Stimulated activated CD4-positive, alpha-beta T cell treated with anti-CD3 and anti-CD28 coated beads, Interleukin-1b, Interleukin-23, amount 100 ng/mL, for 4 hours (primary cell): ENCODE measurements at regions not wholly inside any gene's neighbourhood (a gene's known extent, or its start where the extent isn't known, plus 50 kb on each side); places are given as distances from the start of the nearest gene placed in this dataset.
"Not testable (repeated sequence)": the region's sequence is repeated elsewhere in the genome, so short reads cannot be mapped to it uniquely, and the experiment has no call there.

Experiments used
- DNase-seq, 2 donors: peaks; one replicate each; pipeline ENCODE4 v3.0.0-alpha.2; 2020; ENCODE audit warnings: low read depth in 2 of 2

DNA sequence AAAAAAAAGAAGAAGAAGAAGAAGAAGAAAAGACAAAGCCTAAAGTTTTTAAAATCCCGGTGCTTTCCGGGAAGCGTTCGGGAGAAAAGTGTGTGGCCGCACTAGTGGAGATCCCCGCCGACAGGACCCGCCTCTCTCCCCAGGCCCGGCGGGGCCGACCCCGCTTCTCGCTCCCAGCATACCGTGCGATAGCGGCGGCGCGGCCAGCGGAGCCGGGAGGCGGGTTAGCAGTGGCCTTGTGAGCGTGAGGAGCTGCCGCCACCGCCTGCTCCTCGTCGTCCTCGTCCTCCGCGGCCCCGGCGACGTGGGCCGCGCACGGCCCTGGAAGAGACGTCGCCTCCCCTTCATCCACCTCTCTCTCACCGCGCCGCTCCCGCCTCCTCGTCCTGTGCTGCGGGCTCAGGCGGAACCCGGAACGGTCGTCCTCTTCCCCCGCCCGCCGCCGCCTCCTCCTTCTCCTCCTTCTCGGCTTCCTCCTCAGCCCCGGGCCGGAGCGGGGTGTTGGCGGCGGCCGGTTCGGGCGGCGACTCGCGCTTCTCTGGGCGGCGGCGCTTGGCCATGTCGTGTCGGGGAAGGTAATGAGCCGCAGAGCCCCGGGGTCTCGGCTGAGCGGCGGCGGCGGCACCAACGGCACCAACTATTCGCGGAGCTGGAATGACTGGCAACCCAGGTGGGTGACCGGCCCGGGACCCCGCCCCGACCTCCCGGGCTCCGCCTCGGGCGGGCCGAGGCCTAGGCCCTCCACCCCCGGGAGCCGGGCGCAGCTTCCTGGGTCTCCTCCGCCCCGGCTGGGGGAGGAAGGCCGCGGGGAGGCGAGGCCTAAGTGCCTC, 62.6 kb upstream of the CDR2 start:
- peak; percentile 50 to 60 for DNase-seq

DNA sequence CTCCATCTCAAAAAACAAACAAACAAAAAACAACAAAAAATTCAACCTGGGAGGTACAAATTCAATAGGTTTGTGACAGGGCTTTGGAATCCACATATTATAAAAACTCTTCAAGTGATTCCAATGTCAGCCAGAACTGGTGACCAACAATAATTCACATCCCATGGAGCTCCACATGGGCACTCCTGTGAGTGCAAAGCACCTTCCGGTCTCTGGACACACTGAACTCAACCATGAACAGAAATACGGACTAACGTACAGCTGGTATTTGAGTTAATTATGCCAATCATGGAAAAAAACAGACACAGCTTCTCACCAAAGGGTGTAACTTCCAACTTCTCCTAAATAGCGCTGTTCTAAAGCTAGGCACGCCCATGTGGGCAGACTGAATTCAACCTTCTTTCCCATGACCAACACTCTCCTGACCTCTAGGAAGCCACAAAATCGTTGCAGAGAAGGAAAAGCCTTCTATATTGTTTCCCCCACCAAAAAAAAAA, 62.0 kb upstream of the CDR2 start:
- not testable (repeated sequence) for DNase-seq

DNA sequence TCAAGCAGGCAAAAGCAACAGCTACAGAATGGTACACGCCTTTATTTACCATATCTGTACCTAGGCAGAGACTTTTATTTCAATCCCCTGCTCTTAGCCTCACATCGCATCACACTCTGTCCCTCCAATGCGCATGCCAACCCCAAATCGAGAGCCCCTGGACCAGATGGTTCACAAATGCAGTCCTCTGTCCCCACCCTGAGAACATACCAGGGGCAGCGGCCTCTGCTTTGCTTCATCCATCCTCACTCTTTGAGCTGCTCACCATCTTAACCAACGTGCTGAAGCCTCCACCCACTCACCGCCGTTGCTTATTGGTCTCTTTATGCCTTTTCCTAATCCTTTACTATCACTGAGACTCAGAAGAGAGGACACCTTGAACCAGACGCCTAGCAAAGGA, 56.9 kb upstream of the CDR2 start:
- not testable (repeated sequence) for DNase-seq

DNA sequence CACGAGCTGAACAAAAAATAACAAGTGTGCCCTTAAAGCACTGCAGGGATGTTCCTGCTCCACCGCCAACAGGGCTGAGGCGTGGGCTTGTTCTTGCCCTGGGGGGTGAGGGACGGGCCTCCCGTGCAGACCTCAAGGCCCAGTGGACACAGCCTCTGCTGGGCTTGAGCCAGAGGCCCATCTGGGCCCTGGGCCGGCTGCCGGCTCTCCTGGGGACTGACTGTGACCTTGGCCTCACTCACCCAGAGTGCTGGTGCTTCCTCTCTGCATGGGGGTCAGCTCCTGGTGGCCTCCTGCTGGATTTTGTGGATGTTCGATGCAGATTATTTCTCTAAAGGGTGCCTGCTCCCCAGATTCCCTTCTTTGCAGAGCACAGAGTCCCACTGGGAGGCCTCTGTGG, 54.2 kb upstream of the CDR2 start:
- DNase-seq: no peak

DNA sequence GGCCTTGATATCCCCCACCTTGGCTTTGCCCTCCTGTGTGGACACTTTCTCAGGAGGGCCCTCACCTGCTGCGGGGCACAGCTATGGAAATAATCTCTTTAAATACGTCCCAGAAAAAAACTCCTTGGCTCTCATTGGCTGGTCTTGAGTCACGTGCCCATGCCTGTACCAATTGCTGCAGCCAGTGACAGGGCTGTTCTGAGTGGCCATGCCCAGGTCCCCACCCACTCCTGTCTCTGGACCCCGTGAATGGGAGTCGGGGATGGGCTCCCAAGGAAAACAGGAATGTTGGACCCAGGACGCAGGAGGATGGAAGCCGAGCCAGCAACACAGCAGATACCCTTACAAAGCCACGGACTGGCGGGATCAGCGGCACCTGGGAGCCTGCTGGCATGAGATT, 53.1 kb upstream of the CDR2 start:
- DNase-seq: no peak

DNA sequence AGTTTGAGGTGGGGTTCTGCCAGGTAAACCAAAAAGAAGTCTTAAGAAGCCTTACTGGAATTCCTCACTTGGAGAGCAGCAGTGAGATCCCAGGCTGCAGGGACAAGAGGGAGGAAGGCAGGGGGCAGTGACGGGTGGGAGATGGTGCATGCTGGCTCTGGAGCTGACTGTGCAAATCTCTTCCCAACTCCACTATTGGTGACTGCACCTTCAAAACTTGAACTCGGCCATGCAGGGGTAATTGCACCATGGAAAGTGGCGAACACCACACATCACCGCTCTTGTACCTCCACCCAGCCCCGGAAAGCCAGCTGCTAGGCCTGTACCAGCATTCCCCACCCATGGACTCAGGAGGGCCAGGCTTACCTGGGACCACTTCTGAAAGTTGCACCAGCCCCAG, 51.4 kb upstream of the CDR2 start:
- no peak for DNase-seq

DNA sequence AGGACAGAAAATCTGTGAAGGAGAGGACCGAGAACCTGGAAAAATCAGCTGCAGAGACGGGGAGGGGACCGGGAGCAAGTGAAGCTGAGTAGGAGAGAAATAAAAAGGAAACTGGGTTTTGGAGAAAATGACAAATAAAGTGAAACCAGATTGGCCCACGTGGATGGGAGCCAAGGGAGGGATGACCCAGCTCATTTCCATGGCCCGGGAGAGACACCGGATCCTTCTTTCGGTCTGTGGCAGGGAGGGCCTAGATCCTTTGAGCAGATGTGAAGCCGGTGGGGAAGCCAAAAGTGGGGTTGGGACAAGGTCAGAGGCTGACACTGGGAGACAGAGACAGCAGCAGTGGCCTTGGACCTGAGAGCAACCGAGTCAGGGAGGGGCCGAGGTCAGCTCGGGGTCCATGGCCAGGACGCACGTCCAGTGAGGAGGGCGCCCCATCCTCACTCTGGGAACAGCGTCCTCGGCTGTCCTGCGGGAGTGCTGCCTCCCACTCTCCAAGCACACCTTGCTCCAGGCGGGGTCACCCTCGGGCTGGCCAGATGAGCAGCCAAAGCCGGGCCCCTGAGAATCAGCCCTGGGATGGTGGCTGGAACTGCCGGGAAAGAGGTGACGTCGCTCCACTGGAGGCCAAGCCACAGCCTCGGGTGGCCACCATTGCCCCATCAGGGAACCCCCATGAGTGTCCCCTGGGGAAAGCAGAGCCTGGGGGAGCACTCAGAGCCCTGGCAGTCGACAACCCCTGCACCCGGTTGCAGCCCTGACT, 50.8 kb upstream of the CDR2 start:
- DNase-seq: no peak

DNA sequence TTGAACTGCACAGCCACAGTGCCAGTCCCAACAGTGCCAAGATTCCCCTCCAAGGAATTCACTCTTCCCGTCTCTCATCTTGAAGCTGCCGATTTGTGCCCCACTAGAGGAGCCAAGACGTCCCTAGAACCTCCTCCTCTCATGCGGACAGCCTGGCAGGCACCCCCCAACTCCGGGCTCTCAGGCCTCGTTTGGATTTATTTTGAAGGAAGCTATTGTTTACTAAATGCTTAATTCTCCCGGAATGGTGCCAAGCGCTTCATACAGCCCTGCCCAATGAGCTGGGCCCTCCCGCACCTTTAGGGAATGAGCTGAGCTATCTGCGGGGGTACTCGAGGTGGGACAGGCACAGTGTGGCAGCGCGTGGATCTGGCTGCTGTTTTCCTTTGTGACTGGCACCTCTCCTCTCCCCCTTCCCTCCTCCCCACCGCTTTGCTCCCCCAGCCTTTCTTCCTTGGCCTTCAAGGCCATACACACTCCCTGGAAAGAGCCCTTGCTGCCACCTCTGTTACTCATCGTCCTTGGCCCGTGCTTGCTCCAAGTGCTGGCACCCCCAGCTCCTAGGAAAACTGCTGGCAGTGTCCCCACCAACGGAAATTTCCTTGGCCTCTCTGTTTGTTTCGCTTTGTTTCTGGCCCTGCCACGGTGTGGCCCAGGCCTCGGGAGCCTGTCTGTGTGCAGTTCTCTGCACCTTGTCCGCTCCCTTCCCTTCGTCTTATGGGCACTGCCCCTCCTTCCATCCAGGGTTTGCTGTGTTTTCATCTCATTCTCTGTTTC, 49.9 kb upstream of the CDR2 start:
- DNase-seq: no peak
